ENCODE measurements at regions not wholly inside any gene's neighbourhood (a gene's known extent, or its start where the extent isn't known, plus 50 kb on each side); places are given as distances from the start of the nearest gene placed in this dataset.

GRCh38 chr19:33878030-33878544, 81.4 kb downstream of the KCTD15 start:
- H3K27ac Mint-ChIP-seq: no peak overlapping the region
- CTCF ChIA-PET: no interaction called here
- no peak for ATAC-seq

More at GRCh38 chr19:33878030-33878544, 81.4 kb downstream of the KCTD15 start:
- TF ChIP-seq ARID4B (CRISPR knock-in tag; IDR thresholded peaks at IDR 0.05; ENCODE audit: borderline replicate concordance) (no peak), MXD4 (CRISPR knock-in tag; IDR thresholded peaks at IDR 0.05; ENCODE audit: borderline replicate concordance) (no peak), PREB (CRISPR knock-in tag; IDR thresholded peaks at IDR 0.05; ENCODE audit: borderline replicate concordance) (no peak), TEAD1 (CRISPR knock-in tag; IDR thresholded peaks at IDR 0.05) (no peak), TEAD4 (CRISPR knock-in tag; IDR thresholded peaks at IDR 0.05) (no peak), ZNF232 (CRISPR knock-in tag; IDR thresholded peaks at IDR 0.05) (no peak), CBFB (CRISPR knock-in tag; IDR thresholded peaks at IDR 0.05; ENCODE audit: low read depth) (no peak), ZMAT4 (CRISPR knock-in tag; IDR thresholded peaks at IDR 0.05) (no peak), ATF2 (CRISPR knock-in tag; IDR thresholded peaks at IDR 0.05; ENCODE audit: borderline replicate concordance, low read depth) (no peak), ZNF532 (CRISPR knock-in tag; IDR thresholded peaks at IDR 0.05; ENCODE audit: borderline replicate concordance) (no peak), ZNF425 (CRISPR knock-in tag; conservative IDR thresholded peaks at IDR 0.05) (no peak), ZNF138 (CRISPR knock-in tag; conservative IDR thresholded peaks at IDR 0.05) (no peak), TCF7 (CRISPR knock-in tag; IDR thresholded peaks at IDR 0.05; ENCODE audit: low read depth) (no peak), ZNF121 (CRISPR knock-in tag; IDR thresholded peaks at IDR 0.05) (no peak), MYBL2 (CRISPR knock-in tag; IDR thresholded peaks at IDR 0.05) (no peak), TP53 (CRISPR knock-in tag; IDR thresholded peaks at IDR 0.05) (no peak), ETV6 (CRISPR knock-in tag; IDR thresholded peaks at IDR 0.05) (no peak)
- DNase-seq (ENCODE audit: low spot score): no peak
- Mint-ChIP-seq H3K4me1 (peaks cover 36% of the 10 kb centered on the region), H3K4me3 (no peak overlapping the region), H3K27me3 (ENCODE audit: low read depth) (no peaks in the 10 kb centered on the region), H3K36me3 (no peaks in the 10 kb centered on the region), H3K9me3 (no peaks in the 10 kb centered on the region)
- POLR2A ChIA-PET: no interaction called here
